GM18867 (cell line): ENCODE measurements at regions not wholly inside any gene's neighbourhood (a gene's known extent, or its start where the extent isn't known, plus 50 kb on each side); places are given as distances from the start of the nearest gene placed in this dataset.
A peak's percentile ranks its signal among the peaks of the same experiment; 100 is the strongest.

Experiments
- ATAC-seq: cut with Tn5 transposase; IDR thresholded peaks from one replicate; pipeline ENCODE4 v1.9.1; 2021; ENCODE audit warnings: mild to moderate bottlenecking, moderate library complexity; ENCODE audit not compliant: unreplicated experiment

- ATAC-seq, result peak; percentile 81
Observed at GRCh38 chr3:6132684-6133432, 728.1 kb upstream of the GRM7 start.

GRCh38 chr3:6142707-6143106 is 718.2 kb upstream of the GRM7 start:
- no peak for ATAC-seq

- no peak for ATAC-seq
Observed at GRCh38 chr3:6147883-6148282, 713.0 kb upstream of the GRM7 start.

- no peak for ATAC-seq
Observed at GRCh38 chr3:6155650-6156338, 705.1 kb upstream of the GRM7 start.

- ATAC-seq, result no peak
Observed at GRCh38 chr3:6165951-6166350, 695.0 kb upstream of the GRM7 start.

- ATAC-seq, result no peak
Observed at GRCh38 chr3:6168256-6168655, 692.7 kb upstream of the GRM7 start.

GRCh38 chr3:6172871-6173642 is 687.9 kb upstream of the GRM7 start:
- ATAC-seq, result no peak

- no peak for ATAC-seq
Observed at GRCh38 chr3:6177417-6177816, 683.5 kb upstream of the GRM7 start.

- no peak for ATAC-seq
Observed at GRCh38 chr3:6179761-6180160, 681.2 kb upstream of the GRM7 start.

- ATAC-seq, result no peak
Observed at GRCh38 chr3:6180171-6180570, 680.7 kb upstream of the GRM7 start.

- no peak for ATAC-seq
Observed at GRCh38 chr3:6182476-6182875, 678.4 kb upstream of the GRM7 start.

- ATAC-seq, result no peak
Observed at GRCh38 chr3:6182909-6183308, 678.0 kb upstream of the GRM7 start.

GRCh38 chr3:6189384-6189783 is 671.5 kb upstream of the GRM7 start:
- ATAC-seq, result no peak

- ATAC-seq, result no peak
Observed at GRCh38 chr3:6204891-6205290, 656.0 kb upstream of the GRM7 start.

- no peak for ATAC-seq
Observed at GRCh38 chr3:6216135-6217026, 644.5 kb upstream of the GRM7 start.

- no peak for ATAC-seq
Observed at GRCh38 chr3:6220447-6220846, 640.5 kb upstream of the GRM7 start.

GRCh38 chr3:6222069-6222468 is 638.8 kb upstream of the GRM7 start:
- no peak for ATAC-seq

- no peak for ATAC-seq
Observed at GRCh38 chr3:6223572-6223971, 637.3 kb upstream of the GRM7 start.

- no peak for ATAC-seq
Observed at GRCh38 chr3:6228958-6229683, 631.8 kb upstream of the GRM7 start.

GRCh38 chr3:6229778-6230410 is 631.0 kb upstream of the GRM7 start:
- no peak for ATAC-seq
